HEK293 (cell line): ENCODE measurements at regions not wholly inside any gene's neighbourhood (a gene's known extent, or its start where the extent isn't known, plus 50 kb on each side); places are given as distances from the start of the nearest gene placed in this dataset.

Experiments
- CTCF ChIA-PET: fragments of 350-600 bp; formaldehyde crosslinking; extraction: SDS; loops from one replicate; lab custom pipeline; 2021; ENCODE audit warnings: antibody characterized with exemption; lab: Yijun Ruan, JAX
- POLR2A ChIA-PET: fragments of 300-600 bp; formaldehyde crosslinking; extraction: SDS; loops from one replicate; lab custom pipeline; 2020; ENCODE audit warnings: antibody characterized with exemption, inconsistent platforms; lab: Yijun Ruan, JAX
- H3K27ac ChIP-seq: fragments of 200-500 bp; sonication (Bioruptor generic); 2 replicates; pipeline ENCODE4 v1.5.1; 2014; ENCODE audit warnings: low read depth, low read length, control low read depth, inconsistent platforms; ENCODE audit errors: extremely low read depth
- H3K36me3 ChIP-seq, 2 experiments: fragments of 200-500 bp in 1 of 2; sonication (Bioruptor generic) in 1 of 2; 1 replicate in 1 of 2; 2 replicates in 1 of 2; pipeline ENCODE4 v1.5.1; 2014 to 2017; ENCODE audit warnings: inconsistent platforms in 2 of 2, low read length in 2 of 2; ENCODE audit not compliant: control insufficient read depth in 2 of 2, insufficient read depth in 1 of 2
- H3K4me1 ChIP-seq: fragments of 200-500 bp; sonication (Bioruptor generic); 2 replicates; pipeline ENCODE4 v1.5.1; 2014; ENCODE audit warnings: mild to moderate bottlenecking, low read length, inconsistent platforms; ENCODE audit not compliant: control insufficient read depth, insufficient read depth
- H3K4me3 ChIP-seq: 2 replicates; pipeline ENCODE4 v1.5.1; 2011; ENCODE audit warnings: low read depth, mild to moderate bottlenecking, control low read depth, low read length, moderate library complexity
- H3K9me3 ChIP-seq: fragments of 200-500 bp; sonication (Bioruptor generic); 2 replicates; pipeline ENCODE4 v1.5.1; 2014; ENCODE audit warnings: low read depth, low read length, inconsistent platforms; ENCODE audit not compliant: control insufficient read depth, insufficient read depth
- ELK4 ChIP-seq: IDR thresholded peaks from 2 replicates; pipeline ENCODE4 v1.6.1; 2011; ENCODE audit warnings: mild to moderate bottlenecking, low read depth, low read length, borderline replicate concordance
- HIC1 ChIP-seq: fragments of 450-650 bp; formaldehyde crosslinking; IDR thresholded peaks from 2 replicates; pipeline ENCODE4 v1.5.1; 2016; ENCODE audit warnings: missing biosample characterization, missing genetic modification characterization
- IKZF3 ChIP-seq: fragments of 450-650 bp; IDR thresholded peaks from 2 replicates; pipeline ENCODE4 v1.5.0; 2018; ENCODE audit warnings: missing biosample characterization, mild to moderate bottlenecking, missing genetic modification characterization, moderate library complexity
- INSM2 ChIP-seq: fragments of 450-650 bp; formaldehyde crosslinking; IDR thresholded peaks from 2 replicates; pipeline ENCODE4 v1.5.1; 2016; ENCODE audit warnings: missing biosample characterization, missing genetic modification characterization
- PATZ1 ChIP-seq: fragments of 450-650 bp; formaldehyde crosslinking; IDR thresholded peaks from 2 replicates; pipeline ENCODE4 v1.5.1; 2016; ENCODE audit warnings: missing biosample characterization, missing genetic modification characterization
- WT1 ChIP-seq: fragments of 450-650 bp; formaldehyde crosslinking; IDR thresholded peaks from 2 replicates; pipeline ENCODE4 v1.5.1; 2016; ENCODE audit warnings: missing biosample characterization, missing genetic modification characterization
- YY2 ChIP-seq: fragments of 450-650 bp; formaldehyde crosslinking; IDR thresholded peaks from 2 replicates; pipeline ENCODE4 v1.5.1; 2016; ENCODE audit warnings: missing biosample characterization, missing genetic modification characterization
- ZBTB1 ChIP-seq: fragments of 450-650 bp; formaldehyde crosslinking; IDR thresholded peaks from 2 replicates; pipeline ENCODE4 v1.5.1; 2016; ENCODE audit warnings: missing biosample characterization, missing genetic modification characterization
- ZBTB11 ChIP-seq: fragments of 450-650 bp; formaldehyde crosslinking; conservative IDR thresholded peaks from 2 replicates; pipeline ENCODE4 v1.5.1; 2016; ENCODE audit warnings: low read depth, missing biosample characterization, missing genetic modification characterization
- ZBTB44 ChIP-seq: fragments of 450-650 bp; IDR thresholded peaks from 2 replicates; pipeline ENCODE4 v1.5.1; 2018; ENCODE audit warnings: missing biosample characterization, mild to moderate bottlenecking, missing genetic modification characterization
- ZFP37 ChIP-seq: fragments of 450-650 bp; formaldehyde crosslinking; IDR thresholded peaks from 2 replicates; pipeline ENCODE4 v1.5.1; 2016; ENCODE audit warnings: missing biosample characterization, missing genetic modification characterization
- ZNF121 ChIP-seq: fragments of 450-650 bp; formaldehyde crosslinking; IDR thresholded peaks from 2 replicates; pipeline ENCODE4 v1.5.1; 2016; ENCODE audit warnings: missing biosample characterization, missing genetic modification characterization
- ZNF140 ChIP-seq: fragments of 450-650 bp; formaldehyde crosslinking; IDR thresholded peaks from 2 replicates; pipeline ENCODE4 v1.5.1; 2016; ENCODE audit warnings: missing biosample characterization, missing genetic modification characterization
- ZNF175 ChIP-seq: fragments of 450-650 bp; formaldehyde crosslinking; IDR thresholded peaks from 2 replicates; pipeline ENCODE4 v1.5.1; 2016; ENCODE audit warnings: missing biosample characterization, missing genetic modification characterization
- ZNF18 ChIP-seq: fragments of 450-650 bp; formaldehyde crosslinking; IDR thresholded peaks from 2 replicates; pipeline ENCODE4 v1.5.1; 2016; ENCODE audit warnings: missing biosample characterization, missing genetic modification characterization
- ZNF202 ChIP-seq: fragments of 450-650 bp; formaldehyde crosslinking; IDR thresholded peaks from 2 replicates; pipeline ENCODE4 v1.5.1; 2016; ENCODE audit warnings: missing biosample characterization, missing genetic modification characterization, borderline replicate concordance
- ZNF23 ChIP-seq: fragments of 450-650 bp; formaldehyde crosslinking; IDR thresholded peaks from 2 replicates; pipeline ENCODE4 v1.5.1; 2016; ENCODE audit warnings: missing biosample characterization, missing genetic modification characterization, borderline replicate concordance
- ZNF521 ChIP-seq: fragments of 450-650 bp; formaldehyde crosslinking; IDR thresholded peaks from 2 replicates; pipeline ENCODE4 v1.5.1; 2017; ENCODE audit warnings: missing biosample characterization, mild to moderate bottlenecking, missing genetic modification characterization
- ZNF530 ChIP-seq: fragments of 450-650 bp; formaldehyde crosslinking; IDR thresholded peaks from 2 replicates; pipeline ENCODE4 v1.5.1; 2016; ENCODE audit warnings: low read depth, missing biosample characterization, missing genetic modification characterization
- ZNF658 ChIP-seq: fragments of 450-650 bp; formaldehyde crosslinking; IDR thresholded peaks from 2 replicates; pipeline ENCODE4; 2016; ENCODE audit warnings: missing biosample characterization, missing genetic modification characterization
- ZNF701 ChIP-seq: fragments of 450-650 bp; formaldehyde crosslinking; IDR thresholded peaks from 2 replicates; pipeline ENCODE4 v1.5.1; 2016; ENCODE audit warnings: missing biosample characterization, missing genetic modification characterization
- ZNF776 ChIP-seq: fragments of 450-650 bp; formaldehyde crosslinking; IDR thresholded peaks from 2 replicates; pipeline ENCODE4 v1.5.0; 2017; ENCODE audit warnings: missing biosample characterization, missing genetic modification characterization, borderline replicate concordance
- ZNF830 ChIP-seq: fragments of 450-650 bp; IDR thresholded peaks from 2 replicates; pipeline ENCODE4 v1.5.0; 2018; ENCODE audit warnings: missing biosample characterization, missing genetic modification characterization, low read depth, mild to moderate bottlenecking, moderate library complexity
- ZNF837 ChIP-seq: fragments of 450-650 bp; formaldehyde crosslinking; IDR thresholded peaks from 2 replicates; pipeline ENCODE4 v1.5.1; 2016; ENCODE audit warnings: missing biosample characterization, missing genetic modification characterization

GRCh38 chrX:137405449-137406140 is 160.3 kb upstream of the ZIC3 start (continued):
- TF ChIP-seq ZNF18 (tag by site-specific recombination) (no peak), ZBTB11 (no peak), PATZ1 (tag by site-specific recombination) (no peak), ZNF140 (tag by site-specific recombination) (no peak), WT1 (no peak), IKZF3 (tag by site-specific recombination) (no peak), ZNF701 (no peak), INSM2 (no peak), ZNF202 (tag by site-specific recombination) (no peak), ZNF521 (tag by site-specific recombination) (no peak), ZBTB44 (tag by site-specific recombination) (no peak), ZNF530 (no peak), ZNF830 (tag by site-specific recombination) (no peak)

- Histone ChIP-seq H3K4me1 (no peaks in the 10 kb centered on the region), H3K4me3 (no peak overlapping the region), H3K9me3 (no peaks in the 10 kb centered on the region), H3K27ac (no peak overlapping the region), H3K36me3 (no peaks in the 10 kb centered on the region)
- POLR2A ChIA-PET = no interaction called here
- CTCF ChIA-PET = no interaction called here
- no peak for TF ChIP-seq ZFP37 (tag by site-specific recombination)
- no peak for TF ChIP-seq ZNF658 (tag by site-specific recombination)
- no peak for TF ChIP-seq ZNF175 (tag by site-specific recombination)
- no peak for TF ChIP-seq HIC1 (tag by site-specific recombination)
- no peak for TF ChIP-seq ZNF837 (tag by site-specific recombination)
- no peak for TF ChIP-seq ELK4
- no peak for TF ChIP-seq ZNF121
- no peak for TF ChIP-seq YY2
- no peak for TF ChIP-seq IKZF3 (tag by site-specific recombination)
- no peak for TF ChIP-seq ZNF776 (tag by site-specific recombination)
- no peak for TF ChIP-seq ZBTB1
- TF ChIP-seq ZNF23 = no peak
Measured at GRCh38 chrX:137401092-137401491, 164.8 kb upstream of the ZIC3 start.
